ENCODE measurements at regions not wholly inside any gene's neighbourhood (a gene's known extent, or its start where the extent isn't known, plus 50 kb on each side); places are given as distances from the start of the nearest gene placed in this dataset.

DNA sequence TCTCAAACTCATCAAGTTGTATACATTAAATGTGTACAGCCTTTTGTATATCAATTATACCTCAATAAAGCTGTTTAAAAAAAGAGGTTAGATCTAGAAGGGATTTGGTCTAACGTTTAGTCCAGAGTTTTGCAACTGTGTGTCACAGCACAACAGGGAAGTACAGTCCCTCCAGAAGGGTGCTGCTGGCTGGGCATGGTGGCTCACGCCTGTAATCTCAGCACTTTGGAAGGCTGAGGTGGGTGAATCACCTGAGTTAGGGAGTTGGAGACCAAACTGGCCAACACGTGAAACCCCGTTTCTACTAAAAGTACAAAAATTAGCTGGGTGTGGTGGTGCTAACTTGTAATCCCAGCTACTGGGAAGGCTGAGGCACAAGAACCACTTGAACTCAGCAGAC, 78.3 kb upstream of the HAO2 start:
- H3K4me1 ChIP-seq (ENCODE audit: insufficient read depth, low read length, poor library complexity, severe bottlenecking), result peaks cover 14% of the 10 kb centered on the region
- H3K4me3 ChIP-seq (ENCODE audit: low read length, poor library complexity, severe bottlenecking), result no peak overlapping the region
- no peaks in the 10 kb centered on the region for H3K9me3 ChIP-seq (ENCODE audit: insufficient read depth, low read depth, low read length)
- no peaks in the 10 kb centered on the region for H3K9me2 ChIP-seq (replicated peaks; ENCODE audit: low read depth, low read length)
- H3K4me2 ChIP-seq (ENCODE audit: low read depth, low read length, poor library complexity, severe bottlenecking), result no peak overlapping the region
- no peaks in the 10 kb centered on the region for H3K27me3 ChIP-seq (ENCODE audit: insufficient read depth, low read length, poor library complexity, severe bottlenecking)
- H2AFZ ChIP-seq (ENCODE audit: low read length), result no peak overlapping the region
- no peaks in the 10 kb centered on the region for H3K36me3 ChIP-seq (ENCODE audit: insufficient read depth, low read length)
- H3F3A ChIP-seq (ENCODE audit: low read depth), result no peaks in the 10 kb centered on the region
- TF ChIP-seq, protein P1, sequence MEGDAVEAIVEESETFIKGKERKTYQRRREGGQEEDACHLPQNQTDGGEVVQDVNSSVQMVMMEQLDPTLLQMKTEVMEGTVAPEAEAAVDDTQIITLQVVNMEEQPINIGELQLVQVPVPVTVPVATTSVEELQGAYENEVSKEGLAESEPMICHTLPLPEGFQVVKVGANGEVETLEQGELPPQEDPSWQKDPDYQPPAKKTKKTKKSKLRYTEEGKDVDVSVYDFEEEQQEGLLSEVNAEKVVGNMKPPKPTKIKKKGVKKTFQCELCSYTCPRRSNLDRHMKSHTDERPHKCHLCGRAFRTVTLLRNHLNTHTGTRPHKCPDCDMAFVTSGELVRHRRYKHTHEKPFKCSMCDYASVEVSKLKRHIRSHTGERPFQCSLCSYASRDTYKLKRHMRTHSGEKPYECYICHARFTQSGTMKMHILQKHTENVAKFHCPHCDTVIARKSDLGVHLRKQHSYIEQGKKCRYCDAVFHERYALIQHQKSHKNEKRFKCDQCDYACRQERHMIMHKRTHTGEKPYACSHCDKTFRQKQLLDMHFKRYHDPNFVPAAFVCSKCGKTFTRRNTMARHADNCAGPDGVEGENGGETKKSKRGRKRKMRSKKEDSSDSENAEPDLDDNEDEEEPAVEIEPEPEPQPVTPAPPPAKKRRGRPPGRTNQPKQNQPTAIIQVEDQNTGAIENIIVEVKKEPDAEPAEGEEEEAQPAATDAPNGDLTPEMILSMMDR (conservative IDR thresholded peaks at IDR 0.05; ENCODE audit: low read length), result no peak
- no peak for TF ChIP-seq EZH2phosphoT487 (IDR thresholded peaks at IDR 0.05; ENCODE audit: borderline replicate concordance)
- no peak overlapping the region for H3K9ac ChIP-seq (ENCODE audit: low read depth, low read length, poor library complexity, severe bottlenecking)
- no peaks in the 10 kb centered on the region for H4K20me1 ChIP-seq (ENCODE audit: insufficient read depth, low read length, poor library complexity, severe bottlenecking)
- no peaks in the 10 kb centered on the region for H3K79me2 ChIP-seq (ENCODE audit: insufficient read depth, low read length)

DNA sequence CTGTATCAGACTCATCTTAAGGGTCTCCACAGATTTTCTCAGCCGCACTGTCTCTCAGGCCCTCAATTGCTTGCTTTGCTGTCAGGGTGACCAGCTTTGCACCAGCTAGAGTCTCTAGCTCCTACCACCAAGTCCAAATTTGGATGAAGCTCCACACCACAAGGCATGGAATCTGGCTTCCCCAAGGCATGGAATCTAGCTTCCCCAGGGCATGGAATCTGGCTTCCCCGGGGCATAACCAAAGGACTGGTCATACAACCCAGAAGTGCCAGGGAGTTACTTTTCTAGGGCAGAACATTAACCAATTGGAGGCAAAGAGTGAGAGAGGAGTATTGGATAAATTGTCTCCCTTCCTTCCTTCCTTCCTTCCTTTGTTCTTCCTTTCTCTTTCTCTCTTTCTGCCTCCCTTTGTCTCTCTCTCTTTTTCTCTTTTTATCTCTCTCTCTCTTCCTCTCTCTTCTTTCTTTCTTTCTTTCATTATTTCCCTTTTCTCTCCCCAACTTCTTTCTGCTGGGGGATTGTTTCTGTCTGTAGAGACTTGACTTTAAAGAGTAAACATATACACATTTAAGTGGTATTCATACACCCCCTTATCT, 76.9 kb upstream of the HAO2 start:
- Histone ChIP-seq H3K79me2 (ENCODE audit: insufficient read depth, low read length) (no peaks in the 10 kb centered on the region), H3K4me1 (ENCODE audit: insufficient read depth, low read length, poor library complexity, severe bottlenecking) (peaks cover 15% of the 10 kb centered on the region)

DNA sequence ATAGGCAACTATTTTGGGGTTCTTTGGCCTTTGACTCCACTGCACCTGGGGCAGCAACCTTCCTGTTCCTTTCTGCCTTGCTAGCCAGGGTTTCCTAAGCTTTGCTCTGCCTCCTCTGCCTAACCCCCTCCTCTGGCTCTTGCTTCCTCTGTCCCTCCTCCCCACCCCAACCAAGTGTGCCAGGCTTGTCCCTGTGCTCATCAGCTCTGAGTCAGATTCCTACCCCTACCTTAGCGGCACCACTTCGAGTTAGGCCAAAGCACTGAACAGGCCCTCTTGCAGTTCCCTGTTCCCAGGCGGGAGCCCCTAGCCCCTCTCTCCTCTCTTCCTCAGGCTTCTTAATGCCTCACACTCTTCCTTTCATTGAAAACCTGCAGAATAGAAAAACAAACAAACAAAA, 74.8 kb upstream of the HAO2 start:
- Histone ChIP-seq H3K4me1 (ENCODE audit: insufficient read depth, low read length, poor library complexity, severe bottlenecking) (peaks cover 15% of the 10 kb centered on the region), H3K36me3 (ENCODE audit: insufficient read depth, low read length) (no peaks in the 10 kb centered on the region), H3K9me3 (ENCODE audit: insufficient read depth, low read depth, low read length) (no peaks in the 10 kb centered on the region), H3K9me2 (replicated peaks; ENCODE audit: low read depth, low read length) (no peaks in the 10 kb centered on the region), H4K20me1 (ENCODE audit: insufficient read depth, low read length, poor library complexity, severe bottlenecking) (no peaks in the 10 kb centered on the region), H3K4me3 (ENCODE audit: low read length, poor library complexity, severe bottlenecking) (no peak overlapping the region), H3K9ac (ENCODE audit: low read depth, low read length, poor library complexity, severe bottlenecking) (no peak overlapping the region), H3K4me2 (ENCODE audit: low read depth, low read length, poor library complexity, severe bottlenecking) (no peak overlapping the region), H2AFZ (ENCODE audit: low read length) (no peak overlapping the region), H3K27me3 (ENCODE audit: insufficient read depth, low read length, poor library complexity, severe bottlenecking) (no peaks in the 10 kb centered on the region), H3K79me2 (ENCODE audit: insufficient read depth, low read length) (no peaks in the 10 kb centered on the region), H3F3A (ENCODE audit: low read depth) (no peaks in the 10 kb centered on the region)
- TF ChIP-seq, protein P1 (conservative IDR thresholded peaks at IDR 0.05; ENCODE audit: low read length), result no peak
- no peak for TF ChIP-seq EZH2phosphoT487 (IDR thresholded peaks at IDR 0.05; ENCODE audit: borderline replicate concordance)

More for the DNA sequence above, 76.9 kb upstream of the HAO2 start:
- Histone ChIP-seq H3K9me3 (ENCODE audit: insufficient read depth, low read depth, low read length) (no peaks in the 10 kb centered on the region), H3K9me2 (replicated peaks; ENCODE audit: low read depth, low read length) (no peaks in the 10 kb centered on the region), H4K20me1 (ENCODE audit: insufficient read depth, low read length, poor library complexity, severe bottlenecking) (no peaks in the 10 kb centered on the region), H3K4me2 (ENCODE audit: low read depth, low read length, poor library complexity, severe bottlenecking) (no peak overlapping the region), H2AFZ (ENCODE audit: low read length) (no peak overlapping the region), H3F3A (ENCODE audit: low read depth) (no peaks in the 10 kb centered on the region), H3K4me3 (ENCODE audit: low read length, poor library complexity, severe bottlenecking) (no peak overlapping the region), H3K9ac (ENCODE audit: low read depth, low read length, poor library complexity, severe bottlenecking) (no peak overlapping the region), H3K36me3 (ENCODE audit: insufficient read depth, low read length) (no peaks in the 10 kb centered on the region), H3K27me3 (ENCODE audit: insufficient read depth, low read length, poor library complexity, severe bottlenecking) (no peaks in the 10 kb centered on the region)
- TF ChIP-seq, protein P1 (conservative IDR thresholded peaks at IDR 0.05; ENCODE audit: low read length), result no peak
- TF ChIP-seq EZH2phosphoT487 (IDR thresholded peaks at IDR 0.05; ENCODE audit: borderline replicate concordance), result no peak

All from Loucy (cell line).